PC-3 (cell line): ENCODE measurements at regions not wholly inside any gene's neighbourhood (a gene's known extent, or its start where the extent isn't known, plus 50 kb on each side); places are given as distances from the start of the nearest gene placed in this dataset.

ENCODE experiments used
- ATAC-seq: fragments of 200-7000 bp; cut with Tn5 transposase; 2 replicates; pipeline ENCODE4 v1.9.1; 2020; ENCODE audit warnings: mild to moderate bottlenecking, moderate library complexity
- BruUV-seq: library from RNA; stranded (reverse); fragments of 400-500 nt; replicated peaks from 2 replicates; lab custom pipeline; 2021; lab: Mats Ljungman, UMichigan
- CTCF ChIA-PET: fragments of 300-600 bp; sonication (Branson Sonifier 250); formaldehyde crosslinking; loops from one replicate; lab custom pipeline; 2022; ENCODE audit warnings: antibody characterized with exemption; lab: Charles Lee
- POLR2A ChIA-PET: fragments of 300-600 bp; sonication (Branson Sonifier 250); formaldehyde crosslinking; loops from one replicate; lab custom pipeline; 2022; ENCODE audit warnings: antibody characterized with exemption; ENCODE audit not compliant: unreplicated experiment; lab: Charles Lee
- DNase-seq: peaks from one replicate; pipeline ENCODE4 v3.0.0-alpha.2; 2015
- H2AFZ ChIP-seq: fragments of 300-600 bp; sonication (generic); 2 replicates; pipeline ENCODE4 v1.6.0; 2016; ENCODE audit warnings: antibody characterized with exemption, low read length
- H3F3A ChIP-seq: fragments of 300-600 bp; sonication (generic); one replicate; pipeline ENCODE4 v1.6.0; 2017; ENCODE audit warnings: antibody characterized with exemption, low read length, control low read depth, mild to moderate bottlenecking; ENCODE audit not compliant: unreplicated experiment
- H3K27ac ChIP-seq: fragments of 300-600 bp; sonication (generic); 2 replicates; pipeline ENCODE4 v1.5.1; 2016; ENCODE audit warnings: mild to moderate bottlenecking, low read length
- H3K27me3 ChIP-seq: fragments of 300-600 bp; sonication (generic); 2 replicates; pipeline ENCODE4 v1.6.1; 2016; ENCODE audit warnings: low read length, mixed read lengths
- H3K36me3 ChIP-seq: fragments of 300-600 bp; sonication (generic); 2 replicates; pipeline ENCODE4 v1.6.1; 2016; ENCODE audit warnings: low read depth, mixed run types, low read length, mixed read lengths
- H3K4me1 ChIP-seq: fragments of 300-600 bp; sonication (generic); 2 replicates; pipeline ENCODE4 v1.5.1; 2016; ENCODE audit warnings: low read length; ENCODE audit not compliant: insufficient read depth
- H3K4me2 ChIP-seq: fragments of 300-600 bp; sonication (generic); 2 replicates; pipeline ENCODE4 v1.6.0; 2016; ENCODE audit warnings: low read length
- H3K4me3 ChIP-seq: fragments of 300-600 bp; sonication (generic); 2 replicates; pipeline ENCODE4 v1.5.1; 2016; ENCODE audit warnings: mild to moderate bottlenecking, low read length, mixed read lengths
- H3K79me2 ChIP-seq: fragments of 300-600 bp; sonication (generic); 2 replicates; pipeline ENCODE4 v1.6.1; 2017; ENCODE audit warnings: low read length, mixed read lengths
- H3K9ac ChIP-seq: fragments of 300-600 bp; sonication (generic); 2 replicates; pipeline ENCODE4 v1.6.0; 2016; ENCODE audit warnings: mild to moderate bottlenecking, low read length
- H3K9me2 ChIP-seq: fragments of 300-600 bp; sonication (generic); replicated peaks from 2 replicates; pipeline ENCODE4 v1.6.1; 2016; ENCODE audit warnings: mixed run types, low read length, mixed read lengths
- H3K9me3 ChIP-seq: fragments of 300-600 bp; sonication (generic); 2 replicates; pipeline ENCODE4 v1.6.1; 2016; ENCODE audit warnings: low read length, mixed read lengths
- H4K20me1 ChIP-seq: fragments of 300-600 bp; sonication (generic); 2 replicates; pipeline ENCODE4 v1.6.1; 2016; ENCODE audit warnings: low read length, mixed read lengths
- EZH2 ChIP-seq: fragments of 300-600 bp; sonication (generic); IDR thresholded peaks from one replicate; pipeline ENCODE4 v1.6.1; 2017; ENCODE audit warnings: antibody characterized with exemption, mild to moderate bottlenecking, low read length; ENCODE audit not compliant: unreplicated experiment
- EZH2phosphoT487 ChIP-seq: fragments of 300-600 bp; sonication (generic); IDR thresholded peaks from 2 replicates; pipeline ENCODE4 v1.6.1; 2018; ENCODE audit warnings: mild to moderate bottlenecking, antibody characterized with exemption, low read length, borderline replicate concordance
- intact Hi-C: fragments of 100-400 bp; cut with micrococcal nuclease; formaldehyde crosslinking; loops from 2 replicates; pipeline ENCODE4 v1.9.0; 2023
- TF ChIP-seq, protein P1 (sequence below): fragments of 300-600 bp; sonication (generic); conservative IDR thresholded peaks from 2 replicates; pipeline ENCODE4 v1.5.1; 2017; ENCODE audit warnings: antibody characterized with exemption, low read depth, mild to moderate bottlenecking, low read length

DNA sequence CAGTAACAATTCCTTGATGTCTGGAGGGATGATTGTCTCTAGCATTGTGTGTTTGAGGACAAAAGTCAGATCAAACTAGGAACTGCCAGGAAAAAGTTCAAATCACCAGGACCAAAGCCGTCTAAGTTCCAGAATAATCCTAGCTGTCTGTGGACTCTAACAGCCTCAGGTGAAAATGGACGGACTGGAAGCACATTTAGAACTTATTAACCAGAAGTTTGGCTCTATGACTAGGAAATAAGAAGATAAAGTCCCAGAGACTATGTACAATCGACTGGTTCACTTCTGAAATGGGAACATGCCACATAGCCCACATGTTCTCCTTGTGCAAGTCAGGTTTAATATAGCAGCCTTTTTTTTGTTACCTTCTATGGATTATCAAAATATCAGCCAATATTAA lies 50.6 kb upstream of the SGO1 start:
- Histone ChIP-seq H3K4me1 (no peaks in the 10 kb centered on the region), H3K9me2 (no peaks in the 10 kb centered on the region), H3K36me3 (no peaks in the 10 kb centered on the region), H3K27me3 (no peaks in the 10 kb centered on the region), H4K20me1 (no peaks in the 10 kb centered on the region), H3K4me2 (no peak overlapping the region), H3F3A (no peaks in the 10 kb centered on the region), H3K9ac (no peak overlapping the region), H2AFZ (no peak overlapping the region), H3K4me3 (no peak overlapping the region), H3K79me2 (no peaks in the 10 kb centered on the region), H3K27ac (no peak overlapping the region), H3K9me3 (no peaks in the 10 kb centered on the region)
- no peak for DNase-seq
- BruUV-seq: no TSS peak
- intact Hi-C loops: no loop called here
- POLR2A ChIA-PET: no interaction called here
- CTCF ChIA-PET: no interaction called here
- ATAC-seq: no peak
- TF ChIP-seq EZH2phosphoT487: no peak
- TF ChIP-seq, protein P1, sequence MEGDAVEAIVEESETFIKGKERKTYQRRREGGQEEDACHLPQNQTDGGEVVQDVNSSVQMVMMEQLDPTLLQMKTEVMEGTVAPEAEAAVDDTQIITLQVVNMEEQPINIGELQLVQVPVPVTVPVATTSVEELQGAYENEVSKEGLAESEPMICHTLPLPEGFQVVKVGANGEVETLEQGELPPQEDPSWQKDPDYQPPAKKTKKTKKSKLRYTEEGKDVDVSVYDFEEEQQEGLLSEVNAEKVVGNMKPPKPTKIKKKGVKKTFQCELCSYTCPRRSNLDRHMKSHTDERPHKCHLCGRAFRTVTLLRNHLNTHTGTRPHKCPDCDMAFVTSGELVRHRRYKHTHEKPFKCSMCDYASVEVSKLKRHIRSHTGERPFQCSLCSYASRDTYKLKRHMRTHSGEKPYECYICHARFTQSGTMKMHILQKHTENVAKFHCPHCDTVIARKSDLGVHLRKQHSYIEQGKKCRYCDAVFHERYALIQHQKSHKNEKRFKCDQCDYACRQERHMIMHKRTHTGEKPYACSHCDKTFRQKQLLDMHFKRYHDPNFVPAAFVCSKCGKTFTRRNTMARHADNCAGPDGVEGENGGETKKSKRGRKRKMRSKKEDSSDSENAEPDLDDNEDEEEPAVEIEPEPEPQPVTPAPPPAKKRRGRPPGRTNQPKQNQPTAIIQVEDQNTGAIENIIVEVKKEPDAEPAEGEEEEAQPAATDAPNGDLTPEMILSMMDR: no peak
- no peak for TF ChIP-seq EZH2
